ENCODE measurements at regions not wholly inside any gene's neighbourhood (a gene's known extent, or its start where the extent isn't known, plus 50 kb on each side); places are given as distances from the start of the nearest gene placed in this dataset.

DNA sequence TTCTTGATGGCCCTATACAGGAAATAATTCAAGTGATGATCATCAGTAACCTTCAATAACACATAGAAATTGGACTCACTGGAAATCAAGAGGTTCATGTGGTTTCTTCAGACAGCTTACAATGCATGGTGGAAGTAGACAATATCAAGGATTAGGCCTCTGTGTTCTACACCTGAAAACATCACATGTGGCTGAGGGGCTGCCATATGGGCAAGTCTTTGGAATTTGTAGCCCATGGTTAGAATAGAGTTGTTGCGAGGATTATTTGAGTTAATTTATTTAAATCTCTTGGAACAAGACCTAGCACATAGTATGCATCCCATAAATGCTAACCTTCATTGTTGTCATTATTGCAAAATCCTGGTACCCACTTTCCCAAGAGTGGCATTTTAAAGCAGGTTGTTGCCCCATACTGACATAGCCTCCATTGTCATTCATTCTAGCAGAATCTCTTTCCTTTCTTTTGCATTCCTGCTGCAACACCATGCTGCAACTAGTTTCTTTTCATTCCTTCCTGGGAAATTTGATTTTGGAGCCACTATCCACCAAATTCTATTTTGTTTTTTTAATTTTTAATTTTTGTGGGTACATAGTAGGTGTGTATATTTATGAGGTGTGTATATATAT is 352.7 kb upstream of the NAV3 start:
- Histone ChIP-seq H3K27me3 (no peaks in the 10 kb centered on the region), H3K4me3 (no peak overlapping the region), H3K27ac (no peak overlapping the region), H3K36me3 (replicated peaks in 1 of 2) (no peaks in the 10 kb centered on the region), H3K9me3 (replicated peaks in 1 of 3) (no peaks in the 10 kb centered on the region), H3K4me1 (replicated peaks in 1 of 2) (no peaks in the 10 kb centered on the region)
- intact Hi-C loops (cut with DNase I): no loop called here
- WGBS, 4 donors: 92 to 95% (median 93%) methylated on average over 1 of the region's 1 CpG
- DNase-seq: no peak
- no peak for TF ChIP-seq POLR2A (IDR thresholded peaks at IDR 0.05)
- TF ChIP-seq, protein P1, sequence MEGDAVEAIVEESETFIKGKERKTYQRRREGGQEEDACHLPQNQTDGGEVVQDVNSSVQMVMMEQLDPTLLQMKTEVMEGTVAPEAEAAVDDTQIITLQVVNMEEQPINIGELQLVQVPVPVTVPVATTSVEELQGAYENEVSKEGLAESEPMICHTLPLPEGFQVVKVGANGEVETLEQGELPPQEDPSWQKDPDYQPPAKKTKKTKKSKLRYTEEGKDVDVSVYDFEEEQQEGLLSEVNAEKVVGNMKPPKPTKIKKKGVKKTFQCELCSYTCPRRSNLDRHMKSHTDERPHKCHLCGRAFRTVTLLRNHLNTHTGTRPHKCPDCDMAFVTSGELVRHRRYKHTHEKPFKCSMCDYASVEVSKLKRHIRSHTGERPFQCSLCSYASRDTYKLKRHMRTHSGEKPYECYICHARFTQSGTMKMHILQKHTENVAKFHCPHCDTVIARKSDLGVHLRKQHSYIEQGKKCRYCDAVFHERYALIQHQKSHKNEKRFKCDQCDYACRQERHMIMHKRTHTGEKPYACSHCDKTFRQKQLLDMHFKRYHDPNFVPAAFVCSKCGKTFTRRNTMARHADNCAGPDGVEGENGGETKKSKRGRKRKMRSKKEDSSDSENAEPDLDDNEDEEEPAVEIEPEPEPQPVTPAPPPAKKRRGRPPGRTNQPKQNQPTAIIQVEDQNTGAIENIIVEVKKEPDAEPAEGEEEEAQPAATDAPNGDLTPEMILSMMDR (IDR thresholded peaks at IDR 0.05): no peak

GRCh38 chr12:77471801-77472200 is 358.9 kb upstream of the NAV3 start:
- no peaks in the 10 kb centered on the region for H3K36me3 ChIP-seq (replicated peaks in 1 of 2)
- no peak overlapping the region for H3K27ac ChIP-seq
- H3K4me3 ChIP-seq: no peak overlapping the region
- no peaks in the 10 kb centered on the region for H3K9me3 ChIP-seq (replicated peaks in 1 of 3)
- DNase-seq: no peak
- H3K4me1 ChIP-seq (replicated peaks in 1 of 2): no peaks in the 10 kb centered on the region
- intact Hi-C loops (cut with DNase I): no loop called here
- TF ChIP-seq, protein P1 (IDR thresholded peaks at IDR 0.05): no peak
- no peak for TF ChIP-seq POLR2A (IDR thresholded peaks at IDR 0.05)
- no peaks in the 10 kb centered on the region for H3K27me3 ChIP-seq
- WGBS, 4 donors: 35 to 53% (median 47%) methylated on average over 1 of the region's 1 CpG

- Histone ChIP-seq H3K36me3 (replicated peaks in 1 of 2) (no peaks in the 10 kb centered on the region), H3K4me3 (no peak overlapping the region), H3K27me3 (no peaks in the 10 kb centered on the region), H3K9me3 (replicated peaks in 1 of 3) (no peaks in the 10 kb centered on the region), H3K27ac (no peak overlapping the region), H3K4me1 (replicated peaks in 1 of 2) (no peaks in the 10 kb centered on the region)
- DNase-seq: no peak
- WGBS, 4 donors: 40 to 55% (median 46%) methylated on average over 3 of the region's 3 CpGs
- TF ChIP-seq, protein P1 (IDR thresholded peaks at IDR 0.05): no peak
- TF ChIP-seq POLR2A (IDR thresholded peaks at IDR 0.05): no peak
- intact Hi-C loops (cut with DNase I): no loop called here
Measured at GRCh38 chr12:77469578-77470333, 360.9 kb upstream of the NAV3 start.

GRCh38 chr12:77442633-77443032 is 377.3 kb upstream of the E2F7 start:
- Histone ChIP-seq H3K36me3 (replicated peaks in 1 of 2) (no peaks in the 10 kb centered on the region), H3K9me3 (replicated peaks in 1 of 3) (no peaks in the 10 kb centered on the region), H3K27me3 (no peaks in the 10 kb centered on the region), H3K4me3 (no peak overlapping the region), H3K27ac (no peak overlapping the region), H3K4me1 (replicated peaks in 1 of 2) (no peaks in the 10 kb centered on the region)
- intact Hi-C loops (cut with DNase I): no loop called here
- TF ChIP-seq, protein P1 (IDR thresholded peaks at IDR 0.05): no peak
- TF ChIP-seq POLR2A (IDR thresholded peaks at IDR 0.05): no peak
- DNase-seq: no peak

Data from adrenal gland (tissue), 9 donors.